ENCODE measurements at regions not wholly inside any gene's neighbourhood (a gene's known extent, or its start where the extent isn't known, plus 50 kb on each side); places are given as distances from the start of the nearest gene placed in this dataset.

GRCh38 chr2:82690757-82691411 is 1768.2 kb downstream of the SUCLG1 start:
- TF ChIP-seq CTCF (conservative IDR thresholded peaks at IDR 0.05 in 1 of 2, IDR thresholded peaks at IDR 0.05 in 1 of 2; ENCODE audit: low read depth in 1 of 2, low read length in 2 of 2) (no peak), EZH2 (IDR thresholded peaks at IDR 0.05; ENCODE audit: low read length, missing control alignments) (no peak)

Measured in fibroblast of lung (primary cell).